ENCODE measurements at regions not wholly inside any gene's neighbourhood (a gene's known extent, or its start where the extent isn't known, plus 50 kb on each side); places are given as distances from the start of the nearest gene placed in this dataset.

DNA sequence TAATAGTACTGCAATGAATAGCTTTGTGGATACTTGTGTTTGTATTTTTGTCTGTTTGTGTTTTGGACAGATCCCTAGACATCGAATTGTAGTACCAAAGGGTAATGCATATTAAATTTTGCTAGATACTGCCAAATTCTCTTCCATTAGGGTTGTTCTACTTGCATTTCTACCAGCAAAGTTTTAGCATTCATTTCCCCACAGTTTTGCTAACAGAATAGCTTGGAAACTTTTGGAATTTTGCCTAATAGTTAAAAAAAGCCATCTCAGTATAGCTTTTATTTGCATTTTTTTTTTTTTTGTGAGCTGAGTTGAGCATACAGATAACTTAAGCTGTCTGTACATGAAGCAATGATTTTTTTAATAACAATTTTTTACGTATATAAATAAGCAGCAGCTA is 1084.9 kb downstream of the ADGRL3 start:
- no peak for TF ChIP-seq FOXM1 (IDR thresholded peaks at IDR 0.05; ENCODE audit: low read depth, low read length)
- no peak for TF ChIP-seq NR2C2 (IDR thresholded peaks at IDR 0.05; ENCODE audit: borderline replicate concordance, control insufficient read depth, insufficient read length, low read depth)
- TF ChIP-seq CREB1 (IDR thresholded peaks at IDR 0.05; ENCODE audit: low read depth), result no peak
- no peak for TF ChIP-seq DPF2 (IDR thresholded peaks at IDR 0.05)
- TF ChIP-seq MEF2A (IDR thresholded peaks at IDR 0.05; ENCODE audit: insufficient read depth, low read depth, low read length), result no peak
- TF ChIP-seq, protein P1, sequence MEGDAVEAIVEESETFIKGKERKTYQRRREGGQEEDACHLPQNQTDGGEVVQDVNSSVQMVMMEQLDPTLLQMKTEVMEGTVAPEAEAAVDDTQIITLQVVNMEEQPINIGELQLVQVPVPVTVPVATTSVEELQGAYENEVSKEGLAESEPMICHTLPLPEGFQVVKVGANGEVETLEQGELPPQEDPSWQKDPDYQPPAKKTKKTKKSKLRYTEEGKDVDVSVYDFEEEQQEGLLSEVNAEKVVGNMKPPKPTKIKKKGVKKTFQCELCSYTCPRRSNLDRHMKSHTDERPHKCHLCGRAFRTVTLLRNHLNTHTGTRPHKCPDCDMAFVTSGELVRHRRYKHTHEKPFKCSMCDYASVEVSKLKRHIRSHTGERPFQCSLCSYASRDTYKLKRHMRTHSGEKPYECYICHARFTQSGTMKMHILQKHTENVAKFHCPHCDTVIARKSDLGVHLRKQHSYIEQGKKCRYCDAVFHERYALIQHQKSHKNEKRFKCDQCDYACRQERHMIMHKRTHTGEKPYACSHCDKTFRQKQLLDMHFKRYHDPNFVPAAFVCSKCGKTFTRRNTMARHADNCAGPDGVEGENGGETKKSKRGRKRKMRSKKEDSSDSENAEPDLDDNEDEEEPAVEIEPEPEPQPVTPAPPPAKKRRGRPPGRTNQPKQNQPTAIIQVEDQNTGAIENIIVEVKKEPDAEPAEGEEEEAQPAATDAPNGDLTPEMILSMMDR (IDR thresholded peaks at IDR 0.05 in 2 of 3, conservative IDR thresholded peaks at IDR 0.05 in 1 of 3; ENCODE audit: control insufficient read depth in 2 of 3, extremely low read depth in 1 of 3, insufficient read depth in 1 of 3, low read depth in 3 of 3, low read length in 3 of 3), result no peak
- TF ChIP-seq POLR2A (IDR thresholded peaks at IDR 0.05; ENCODE audit: low read depth, low read length), result no peak
- no peak for TF ChIP-seq NR2C1 (IDR thresholded peaks at IDR 0.05)
- TF ChIP-seq, protein P2, sequence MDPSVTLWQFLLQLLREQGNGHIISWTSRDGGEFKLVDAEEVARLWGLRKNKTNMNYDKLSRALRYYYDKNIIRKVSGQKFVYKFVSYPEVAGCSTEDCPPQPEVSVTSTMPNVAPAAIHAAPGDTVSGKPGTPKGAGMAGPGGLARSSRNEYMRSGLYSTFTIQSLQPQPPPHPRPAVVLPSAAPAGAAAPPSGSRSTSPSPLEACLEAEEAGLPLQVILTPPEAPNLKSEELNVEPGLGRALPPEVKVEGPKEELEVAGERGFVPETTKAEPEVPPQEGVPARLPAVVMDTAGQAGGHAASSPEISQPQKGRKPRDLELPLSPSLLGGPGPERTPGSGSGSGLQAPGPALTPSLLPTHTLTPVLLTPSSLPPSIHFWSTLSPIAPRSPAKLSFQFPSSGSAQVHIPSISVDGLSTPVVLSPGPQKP (IDR thresholded peaks at IDR 0.05; ENCODE audit: low read depth, low read length), result no peak
- no peak for TF ChIP-seq ZSCAN29 (IDR thresholded peaks at IDR 0.05)
- TF ChIP-seq PAX8 (IDR thresholded peaks at IDR 0.05), result no peak
- TF ChIP-seq EP300 (IDR thresholded peaks at IDR 0.05; ENCODE audit: borderline replicate concordance in 1 of 2, control insufficient read depth in 1 of 2, low read depth in 2 of 2, low read length in 2 of 2), result no peak

Data from GM12878 (cell line).